Heart left ventricle (tissue), 16 donors: ENCODE measurements at regions not wholly inside any gene's neighbourhood (a gene's known extent, or its start where the extent isn't known, plus 50 kb on each side); places are given as distances from the start of the nearest gene placed in this dataset.
A peak's percentile ranks its signal among the peaks of the same experiment; 100 is the strongest.

ENCODE experiments used
- ATAC-seq, 4 donors: fragments of 200-7000 bp; cut with Tn5 transposase; one replicate each; pipeline ENCODE4 v1.9.1; 2020 to 2022; ENCODE audit warnings: moderate library complexity in 4 of 4, mild to moderate bottlenecking in 3 of 4, moderate number of reproducible peaks in 1 of 4
- DNase-seq, 5 donors: peaks; one replicate each; pipeline ENCODE4 v3.0.0-alpha.2; 2020
- H3K27ac ChIP-seq, 12 donors: fragments of 200-600 bp; sonication (generic) in 4 of 12; one replicate each; pipeline versions ENCODE4 v1.5.0 to v1.8.0; 2016 to 2022; ENCODE audit warnings: mild to moderate bottlenecking in 2 of 12
- H3K27me3 ChIP-seq, 9 donors: fragments of 200-600 bp; sonication (generic) in 2 of 9; one replicate each; pipeline versions ENCODE4 v1.5.1 to v1.8.0; 2016 to 2022; ENCODE audit warnings: mild to moderate bottlenecking in 3 of 9
- H3K36me3 ChIP-seq, 9 donors: fragments of 200-600 bp; sonication (generic) in 2 of 9; one replicate each; pipeline versions ENCODE4 v1.5.0 to v1.8.0; 2018 to 2022; ENCODE audit warnings: mild to moderate bottlenecking in 2 of 9
- H3K4me1 ChIP-seq, 12 donors: fragments of 200-600 bp; sonication (generic) in 4 of 12; one replicate each; pipeline versions ENCODE4 v1.5.0 to v1.8.0; 2016 to 2022; ENCODE audit warnings: mild to moderate bottlenecking in 3 of 12
- H3K4me3 ChIP-seq, 12 donors: fragments of 200-600 bp; sonication (generic) in 4 of 12; one replicate each; pipeline versions ENCODE4 v1.5.0 to v1.8.0; 2017 to 2022; ENCODE audit warnings: mild to moderate bottlenecking in 9 of 12, moderate library complexity in 4 of 12
- H3K9me3 ChIP-seq, 12 donors: fragments of 200-600 bp; sonication (generic) in 4 of 12; one replicate each; pipeline versions ENCODE4 v1.5.0 to v1.8.0; 2016 to 2022; ENCODE audit warnings: mild to moderate bottlenecking in 1 of 12
- POLR2A ChIP-seq, 2 donors: fragments of 450-650 bp; IDR thresholded peaks; one replicate each; pipeline ENCODE4 v1.6.1; 2017; ENCODE audit warnings: antibody characterized with exemption in 2 of 2, mild to moderate bottlenecking in 2 of 2, moderate library complexity in 2 of 2
- WGBS, 4 donors: extraction: QIAGEN DNeasy Blood & Tissue Kit in 2 of 4; methylation state at CpG; one replicate each; pipeline versions ENCODE4 v1.1.5 to v1.1.7; 2013 to 2018; 5-methylcytosine and 5-hydroxymethylcytosine counted together
- intact Hi-C, 10 donors: fragments of 100-400 bp; cut with DNase I; formaldehyde crosslinking; loops; one replicate each; pipeline versions ENCODE4 v1.11.1 to v1.14.2; 2022
- TF ChIP-seq, protein P1 (sequence below), 12 donors: fragments of 200-600 bp; sonication (generic) in 4 of 12; IDR thresholded peaks; one replicate each; pipeline versions ENCODE4 v1.5.0 to v1.8.0; 2018 to 2022; ENCODE audit warnings: antibody characterized with exemption in 12 of 12, mild to moderate bottlenecking in 5 of 12
- donor health status: ischemic (EF 13 %, LVEDD 7.1; RV severe dilation, severe dysfunction).
- donor health status: healthy with polysubstance abuse.
- donor health status: DM: no; HTN: yes; CAD: no.
- donor health status: DM: no; HTN: no; CAD: no.
- donor health status: ischemic (EF 25% LVEDD 6.9; RV normal size, moderate dysfunction).
- donor health status: ischemic (EF 25% LVEDD 5.7; RV mildly dilated, moderate dysfunction).
- donor health status: healthy.
- donor health status: DM: yes; HTN: yes; CAD: no.
- donor health status: ischemic (EF 35%, LVEDD 5.7; RV mildly dilated, moderate dysfunction).
- donor health status: nonischemic (EF 11% LVEDD 7.7; RV severe dilation, severe dysfunction).
- donor health status: DM: yes; HTN: yes; CAD: no.
- donor health status: PGD.
- donor health status: ischemic (EF 29% LVEDD 5.4; RV normal size, mild dysfunction).
- donor health status: nonischemic (EF 23%, LVEDD 6.1; RV moderate dilation, normal function).

- DNase-seq (no peak), ATAC-seq (no peak)
- Histone ChIP-seq H3K27me3 (no peaks in the 10 kb centered on the region), H3K9me3 (no peaks in the 10 kb centered on the region), H3K27ac (no peak overlapping the region), H3K36me3 (no peaks in the 10 kb centered on the region), H3K4me3 (no peak overlapping the region), H3K4me1 (peaks cover 0 to 10% (median 0%) of the 10 kb centered on the region in 12 donors)
- TF ChIP-seq, protein P1, sequence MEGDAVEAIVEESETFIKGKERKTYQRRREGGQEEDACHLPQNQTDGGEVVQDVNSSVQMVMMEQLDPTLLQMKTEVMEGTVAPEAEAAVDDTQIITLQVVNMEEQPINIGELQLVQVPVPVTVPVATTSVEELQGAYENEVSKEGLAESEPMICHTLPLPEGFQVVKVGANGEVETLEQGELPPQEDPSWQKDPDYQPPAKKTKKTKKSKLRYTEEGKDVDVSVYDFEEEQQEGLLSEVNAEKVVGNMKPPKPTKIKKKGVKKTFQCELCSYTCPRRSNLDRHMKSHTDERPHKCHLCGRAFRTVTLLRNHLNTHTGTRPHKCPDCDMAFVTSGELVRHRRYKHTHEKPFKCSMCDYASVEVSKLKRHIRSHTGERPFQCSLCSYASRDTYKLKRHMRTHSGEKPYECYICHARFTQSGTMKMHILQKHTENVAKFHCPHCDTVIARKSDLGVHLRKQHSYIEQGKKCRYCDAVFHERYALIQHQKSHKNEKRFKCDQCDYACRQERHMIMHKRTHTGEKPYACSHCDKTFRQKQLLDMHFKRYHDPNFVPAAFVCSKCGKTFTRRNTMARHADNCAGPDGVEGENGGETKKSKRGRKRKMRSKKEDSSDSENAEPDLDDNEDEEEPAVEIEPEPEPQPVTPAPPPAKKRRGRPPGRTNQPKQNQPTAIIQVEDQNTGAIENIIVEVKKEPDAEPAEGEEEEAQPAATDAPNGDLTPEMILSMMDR (IDR thresholded peaks at IDR 0.05) = no peak
- TF ChIP-seq POLR2A (IDR thresholded peaks at IDR 0.05) = no peak
- 76 to 87% (median 86%) methylated on average over 5 of the region's 5 CpGs for WGBS, 4 donors
- intact Hi-C loops = no loop called here
These were observed 108.2 kb downstream of the PCDH7 start for GRCh38 chr4:30828264-30828926.

DNA sequence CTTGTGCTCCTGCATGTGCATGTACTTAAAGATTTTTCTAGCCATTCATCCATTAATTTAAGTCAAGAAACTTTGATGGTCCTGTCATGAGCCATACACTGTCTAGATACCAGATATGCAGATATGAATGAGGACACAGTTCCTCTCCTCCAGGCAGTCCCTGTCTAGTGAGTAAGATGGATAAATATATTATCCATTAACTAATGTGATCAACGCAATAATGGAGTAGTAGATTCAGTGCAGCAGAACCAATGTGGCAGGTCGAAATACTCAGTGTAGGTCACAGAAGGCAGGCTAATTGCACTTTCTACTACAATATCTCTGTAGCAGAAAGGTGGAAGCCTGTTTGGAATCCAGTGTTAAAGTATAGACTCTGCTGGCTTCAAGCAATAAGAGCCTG is 112.5 kb downstream of the PCDH7 start:
- no peaks in the 10 kb centered on the region for H3K36me3 ChIP-seq
- no peaks in the 10 kb centered on the region for H3K27me3 ChIP-seq
- H3K4me3 ChIP-seq = no peak overlapping the region
- no peaks in the 10 kb centered on the region for H3K9me3 ChIP-seq
- TF ChIP-seq, protein P1 (IDR thresholded peaks at IDR 0.05) = no peak
- no peak for TF ChIP-seq POLR2A (IDR thresholded peaks at IDR 0.05)
- DNase-seq (no peak), ATAC-seq (no peak)
- intact Hi-C loops = no loop called here
- peaks cover 0 to 28% (median 0%) of the 10 kb centered on the region in 12 donors for H3K4me1 ChIP-seq
- 75 to 89% (median 79%) methylated on average over 2 of the region's 2 CpGs for WGBS, 4 donors
- no peak overlapping the region for H3K27ac ChIP-seq

DNA sequence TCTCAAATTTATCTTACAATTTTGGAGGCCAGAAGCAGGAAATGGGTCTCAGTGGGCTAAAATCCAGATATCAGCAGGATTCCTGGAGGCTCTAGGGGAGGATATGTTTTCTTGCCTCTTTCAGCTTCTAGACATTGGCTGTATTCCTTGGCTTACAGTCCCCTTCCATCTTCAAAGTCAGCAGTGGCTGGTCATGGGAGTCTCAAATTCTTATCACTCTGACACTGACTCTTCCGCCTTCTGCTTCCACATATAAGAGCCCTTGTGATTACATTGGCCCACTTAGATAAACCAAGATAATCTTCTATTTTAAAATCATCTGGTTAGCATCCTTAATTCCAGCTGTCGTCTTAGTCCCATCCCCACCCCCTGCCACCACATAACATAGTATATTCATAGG is 113.0 kb downstream of the PCDH7 start:
- H3K27me3 ChIP-seq = no peaks in the 10 kb centered on the region
- no peak overlapping the region for H3K4me3 ChIP-seq
- no peaks in the 10 kb centered on the region for H3K9me3 ChIP-seq
- no peak for DNase-seq
- no peak overlapping the region for H3K27ac ChIP-seq
- H3K4me1 ChIP-seq = peaks cover 0 to 28% (median 1%) of the 10 kb centered on the region in 12 donors
- intact Hi-C loops = no loop called here
- ATAC-seq = peak in 1 of 4 donors; percentile 39
- WGBS, 4 donors = 24 to 37% (median 30%) methylated on average over 2 of the region's 2 CpGs
- no peaks in the 10 kb centered on the region for H3K36me3 ChIP-seq
- TF ChIP-seq, protein P1 (IDR thresholded peaks at IDR 0.05) = no peak
- no peak for TF ChIP-seq POLR2A (IDR thresholded peaks at IDR 0.05)

DNA sequence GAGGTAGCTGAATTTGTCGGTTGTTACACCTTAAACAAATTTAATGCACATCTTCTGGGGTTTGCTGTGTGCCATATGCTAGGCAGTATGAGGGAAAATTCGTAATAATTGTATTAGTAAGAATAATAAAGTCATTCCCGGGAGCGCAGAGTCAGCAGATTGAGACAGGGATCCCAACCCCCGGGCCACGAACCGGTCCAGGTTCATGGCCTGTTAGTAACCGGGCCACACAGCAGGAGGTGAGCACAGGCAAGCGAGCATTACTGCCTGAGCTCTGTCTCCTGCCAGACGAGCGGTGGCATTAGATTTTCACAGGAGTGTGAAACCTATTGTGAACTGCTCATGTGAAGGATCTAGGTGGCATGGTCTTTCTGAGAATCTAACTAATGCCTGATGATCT is 114.9 kb downstream of the PCDH7 start:
- Histone ChIP-seq H3K27me3 (no peaks in the 10 kb centered on the region), H3K4me1 (peaks cover 0 to 34% (median 2%) of the 10 kb centered on the region in 12 donors), H3K36me3 (no peaks in the 10 kb centered on the region), H3K4me3 (no peak overlapping the region), H3K27ac (no peak overlapping the region), H3K9me3 (no peaks in the 10 kb centered on the region)
- TF ChIP-seq POLR2A (IDR thresholded peaks at IDR 0.05) = no peak
- TF ChIP-seq, protein P1 (IDR thresholded peaks at IDR 0.05) = no peak
- intact Hi-C loops = no loop called here
- ATAC-seq = no peak
- DNase-seq = no peak
- 86 to 91% (median 89%) methylated on average over 11 of the region's 11 CpGs for WGBS, 4 donors
